Testis (tissue), 2 donors: ENCODE measurements at regions not wholly inside any gene's neighbourhood (a gene's known extent, or its start where the extent isn't known, plus 50 kb on each side); places are given as distances from the start of the nearest gene placed in this dataset.

Experiments
- DNase-seq: peaks from one replicate; pipeline ENCODE4 v3.0.0-alpha.2; 2019
- H3K27ac ChIP-seq, 2 donors: fragments of 200-600 bp; sonication (generic); one replicate each; pipeline ENCODE4 v1.5.1; 2019
- H3K27me3 ChIP-seq: fragments of 200-600 bp; sonication (generic); one replicate; pipeline ENCODE4 v1.5.1; 2019
- H3K36me3 ChIP-seq: fragments of 200-600 bp; sonication (generic); one replicate; pipeline ENCODE4 v1.5.1; 2017; ENCODE audit warnings: low read depth; ENCODE audit errors: missing control alignments
- H3K4me1 ChIP-seq: fragments of 200-600 bp; sonication (generic); one replicate; pipeline ENCODE4 v1.5.1; 2019
- H3K4me3 ChIP-seq, 2 donors: fragments of 200-600 bp; sonication (generic); one replicate each; pipeline ENCODE4 v1.5.1; 2017 to 2019
- H3K9me3 ChIP-seq: fragments of 200-600 bp; sonication (generic); one replicate; pipeline ENCODE4 v1.5.1; 2017
- CTCF ChIP-seq, 3 experiments: fragments of 450-650 bp in 2 of 3; fragments of 200-600 bp in 1 of 3; sonication (generic) in 1 of 3; IDR thresholded peaks; one replicate each; pipeline ENCODE4 v1.5.1; 2016 to 2019; ENCODE audit warnings: antibody characterized with exemption in 3 of 3, mild to moderate bottlenecking in 2 of 3, moderate library complexity in 1 of 3
- POLR2A ChIP-seq: fragments of 450-650 bp; IDR thresholded peaks from one replicate; pipeline ENCODE4 v1.6.1; 2017; ENCODE audit warnings: antibody characterized with exemption, mild to moderate bottlenecking, moderate library complexity
- WGBS, 2 donors: methylation state at CpG; one replicate each; pipeline ENCODE4 v1.1.5; 2018; 5-methylcytosine and 5-hydroxymethylcytosine counted together
- intact Hi-C: fragments of 100-400 bp; cut with DNase I; formaldehyde crosslinking; loops from one replicate; pipeline ENCODE4 v1.15.1; 2023; ENCODE audit warnings: low total_unique reads

- DNase-seq: no peak
- 59 to 74% methylated on average over 2 of the region's 2 CpGs for WGBS, 2 donors
These were observed 202.2 kb upstream of the CXorf66 start for GRCh38 chrX:140167551-140167950.

GRCh38 chrX:140165849-140166248 lies 200.5 kb upstream of the CXorf66 start:
- intact Hi-C loops: no loop called here
- Histone ChIP-seq H3K36me3 (no peaks in the 10 kb centered on the region), H3K27me3 (no peaks in the 10 kb centered on the region), H3K9me3 (no peaks in the 10 kb centered on the region), H3K4me1 (no peaks in the 10 kb centered on the region), H3K4me3 (no peak overlapping the region), H3K27ac (no peak overlapping the region)
- 91 to 100% methylated on average over 1 of the region's 1 CpG for WGBS, 2 donors
- TF ChIP-seq CTCF (IDR thresholded peaks at IDR 0.05): no peak
- no peak for DNase-seq

More at GRCh38 chrX:140167551-140167950, 202.2 kb upstream of the CXorf66 start:
- Histone ChIP-seq H3K9me3 (no peaks in the 10 kb centered on the region), H3K36me3 (no peaks in the 10 kb centered on the region), H3K4me1 (no peaks in the 10 kb centered on the region), H3K27me3 (no peaks in the 10 kb centered on the region), H3K27ac (no peak overlapping the region), H3K4me3 (no peak overlapping the region)
- no peak for TF ChIP-seq CTCF (IDR thresholded peaks at IDR 0.05)
- no peak for TF ChIP-seq POLR2A
- intact Hi-C loops: no loop called here

GRCh38 chrX:140164391-140164790 lies 199.1 kb upstream of the CXorf66 start:
- H3K4me3 ChIP-seq: no peak overlapping the region
- no peaks in the 10 kb centered on the region for H3K27me3 ChIP-seq
- no peaks in the 10 kb centered on the region for H3K9me3 ChIP-seq
- no peaks in the 10 kb centered on the region for H3K36me3 ChIP-seq
- no peaks in the 10 kb centered on the region for H3K4me1 ChIP-seq
- WGBS, 2 donors: 71 to 89% methylated on average over 3 to 5 of the region's 5 CpGs
- no peak for TF ChIP-seq POLR2A
- no peak for TF ChIP-seq CTCF (IDR thresholded peaks at IDR 0.05)
- DNase-seq: no peak
- intact Hi-C loops: no loop called here
- H3K27ac ChIP-seq: no peak overlapping the region

- H3K27ac ChIP-seq: no peak overlapping the region
- no peaks in the 10 kb centered on the region for H3K27me3 ChIP-seq
- DNase-seq: no peak
- no peaks in the 10 kb centered on the region for H3K36me3 ChIP-seq
- no peaks in the 10 kb centered on the region for H3K9me3 ChIP-seq
- H3K4me3 ChIP-seq: no peak overlapping the region
- 71 to 72% methylated on average over 2 to 3 of the region's 3 CpGs for WGBS, 2 donors
- TF ChIP-seq POLR2A (no peak), CTCF (IDR thresholded peaks at IDR 0.05) (no peak)
- H3K4me1 ChIP-seq: no peaks in the 10 kb centered on the region
- intact Hi-C loops: no loop called here
These were observed 198.2 kb upstream of the CXorf66 start for GRCh38 chrX:140163371-140164159.

GRCh38 chrX:140157611-140158010 lies 192.3 kb upstream of the CXorf66 start:
- Histone ChIP-seq H3K4me3 (no peak overlapping the region), H3K9me3 (no peaks in the 10 kb centered on the region), H3K36me3 (no peaks in the 10 kb centered on the region), H3K27ac (no peak overlapping the region), H3K4me1 (no peaks in the 10 kb centered on the region), H3K27me3 (no peaks in the 10 kb centered on the region)
- intact Hi-C loops: no loop called here
- WGBS, 2 donors: 38 to 40% methylated on average over 4 of the region's 4 CpGs
- DNase-seq: no peak
- TF ChIP-seq CTCF (IDR thresholded peaks at IDR 0.05) (no peak), POLR2A (no peak)
